GM12801 (cell line): ENCODE measurements at regions not wholly inside any gene's neighbourhood (a gene's known extent, or its start where the extent isn't known, plus 50 kb on each side); places are given as distances from the start of the nearest gene placed in this dataset.

Experiments used
- TF ChIP-seq, protein P1 (sequence below): IDR thresholded peaks from one replicate; pipeline ENCODE4 v1.5.1; 2011; ENCODE audit warnings: control low read depth; ENCODE audit not compliant: insufficient read length; ENCODE audit errors: extremely low read depth

DNA sequence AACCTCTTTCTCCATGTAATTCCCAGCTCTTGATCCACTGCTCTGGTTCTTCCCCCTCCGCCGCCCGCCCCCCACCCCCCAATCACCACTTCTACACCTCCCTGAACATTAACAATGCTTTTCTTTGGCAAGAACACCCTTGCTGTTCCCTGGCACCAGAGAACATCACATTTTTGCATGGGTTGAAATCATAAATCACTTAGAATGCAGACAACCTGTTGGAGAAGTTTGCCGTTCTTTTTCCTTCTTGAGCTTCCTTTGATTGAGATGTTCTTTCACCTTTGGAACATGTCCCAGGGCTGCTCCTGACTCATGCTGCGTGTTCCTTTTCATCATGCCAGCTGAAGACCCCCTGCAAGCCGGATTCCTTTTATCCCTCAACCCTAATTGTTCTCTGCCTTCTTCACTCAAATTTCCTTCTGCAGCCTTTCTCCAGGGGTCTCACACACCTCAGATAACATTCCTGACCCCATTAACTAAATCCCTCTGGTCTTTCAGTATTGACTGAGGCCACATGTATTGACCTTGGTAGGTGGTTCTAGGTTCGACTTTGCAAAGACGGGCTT, 294.1 kb upstream of the TMPO start:
- TF ChIP-seq, protein P1, sequence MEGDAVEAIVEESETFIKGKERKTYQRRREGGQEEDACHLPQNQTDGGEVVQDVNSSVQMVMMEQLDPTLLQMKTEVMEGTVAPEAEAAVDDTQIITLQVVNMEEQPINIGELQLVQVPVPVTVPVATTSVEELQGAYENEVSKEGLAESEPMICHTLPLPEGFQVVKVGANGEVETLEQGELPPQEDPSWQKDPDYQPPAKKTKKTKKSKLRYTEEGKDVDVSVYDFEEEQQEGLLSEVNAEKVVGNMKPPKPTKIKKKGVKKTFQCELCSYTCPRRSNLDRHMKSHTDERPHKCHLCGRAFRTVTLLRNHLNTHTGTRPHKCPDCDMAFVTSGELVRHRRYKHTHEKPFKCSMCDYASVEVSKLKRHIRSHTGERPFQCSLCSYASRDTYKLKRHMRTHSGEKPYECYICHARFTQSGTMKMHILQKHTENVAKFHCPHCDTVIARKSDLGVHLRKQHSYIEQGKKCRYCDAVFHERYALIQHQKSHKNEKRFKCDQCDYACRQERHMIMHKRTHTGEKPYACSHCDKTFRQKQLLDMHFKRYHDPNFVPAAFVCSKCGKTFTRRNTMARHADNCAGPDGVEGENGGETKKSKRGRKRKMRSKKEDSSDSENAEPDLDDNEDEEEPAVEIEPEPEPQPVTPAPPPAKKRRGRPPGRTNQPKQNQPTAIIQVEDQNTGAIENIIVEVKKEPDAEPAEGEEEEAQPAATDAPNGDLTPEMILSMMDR: no peak

DNA sequence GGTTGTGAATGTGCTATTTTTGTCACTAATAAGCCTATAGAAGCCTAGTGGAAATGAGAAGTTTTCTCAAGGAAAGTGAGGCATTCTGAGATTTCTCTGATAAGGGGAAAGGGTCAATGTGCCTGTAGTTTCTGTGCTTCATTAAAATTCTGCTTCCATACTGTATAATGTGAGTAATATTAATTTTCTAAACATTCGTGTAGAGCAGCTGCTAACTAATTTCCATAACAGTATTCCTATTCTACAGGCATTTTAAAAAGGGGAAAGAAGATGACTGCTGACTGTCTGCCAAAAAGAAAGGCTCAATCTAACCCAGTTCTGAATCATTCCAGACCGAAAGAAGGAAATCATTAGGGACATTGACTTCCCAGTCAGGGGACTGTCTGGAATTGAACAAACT, 293.3 kb upstream of the TMPO start:
- TF ChIP-seq, protein P1: no peak

DNA sequence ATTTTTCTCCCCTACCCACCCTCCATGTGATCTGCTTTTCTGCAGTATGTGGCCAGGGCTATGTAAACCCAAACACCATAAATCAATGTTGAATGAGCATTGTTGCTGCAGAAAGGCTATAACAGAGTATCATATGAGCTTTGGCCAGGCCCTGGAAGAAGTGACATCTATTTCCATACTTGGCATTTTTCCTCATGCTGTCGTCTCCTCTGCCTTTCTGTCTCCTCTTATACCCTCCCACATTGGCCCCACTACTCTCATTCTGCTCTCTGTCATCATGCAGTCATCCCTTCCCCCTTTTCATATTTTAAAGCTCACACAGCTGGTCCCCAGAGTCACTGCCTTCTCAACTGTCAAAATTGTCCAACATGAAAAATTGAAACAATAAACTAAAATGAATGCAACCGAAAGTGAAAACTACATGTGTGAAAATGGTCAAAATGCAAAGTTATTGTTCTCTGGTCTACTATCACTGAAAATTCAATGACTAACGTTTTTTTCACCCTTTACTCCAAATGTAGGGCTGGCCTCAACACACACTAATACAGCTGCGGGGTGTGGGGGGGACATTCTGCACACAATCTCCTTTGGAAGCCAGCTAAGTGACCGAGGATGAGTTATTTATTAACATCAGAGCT, 290.7 kb upstream of the TMPO start:
- TF ChIP-seq, protein P1: no peak

DNA sequence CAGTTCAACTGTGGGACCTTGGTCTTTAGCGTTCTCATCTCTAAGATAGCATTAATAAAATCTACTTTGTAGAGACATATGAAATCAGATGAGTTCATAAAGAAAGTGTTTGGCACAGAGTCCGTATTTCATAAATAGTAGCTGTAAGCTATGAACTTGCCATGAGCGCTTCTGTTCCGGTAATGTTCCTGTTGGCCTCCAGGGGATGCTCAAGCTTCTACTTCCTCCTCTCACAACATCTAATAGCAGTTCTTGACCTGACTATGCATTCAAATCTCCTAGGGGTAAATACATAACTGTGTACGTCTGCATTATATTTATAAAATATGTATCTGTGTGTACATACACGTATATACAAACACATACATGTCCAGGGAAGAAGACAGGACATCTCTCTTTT, 288.2 kb upstream of the TMPO start:
- TF ChIP-seq, protein P1: no peak

DNA sequence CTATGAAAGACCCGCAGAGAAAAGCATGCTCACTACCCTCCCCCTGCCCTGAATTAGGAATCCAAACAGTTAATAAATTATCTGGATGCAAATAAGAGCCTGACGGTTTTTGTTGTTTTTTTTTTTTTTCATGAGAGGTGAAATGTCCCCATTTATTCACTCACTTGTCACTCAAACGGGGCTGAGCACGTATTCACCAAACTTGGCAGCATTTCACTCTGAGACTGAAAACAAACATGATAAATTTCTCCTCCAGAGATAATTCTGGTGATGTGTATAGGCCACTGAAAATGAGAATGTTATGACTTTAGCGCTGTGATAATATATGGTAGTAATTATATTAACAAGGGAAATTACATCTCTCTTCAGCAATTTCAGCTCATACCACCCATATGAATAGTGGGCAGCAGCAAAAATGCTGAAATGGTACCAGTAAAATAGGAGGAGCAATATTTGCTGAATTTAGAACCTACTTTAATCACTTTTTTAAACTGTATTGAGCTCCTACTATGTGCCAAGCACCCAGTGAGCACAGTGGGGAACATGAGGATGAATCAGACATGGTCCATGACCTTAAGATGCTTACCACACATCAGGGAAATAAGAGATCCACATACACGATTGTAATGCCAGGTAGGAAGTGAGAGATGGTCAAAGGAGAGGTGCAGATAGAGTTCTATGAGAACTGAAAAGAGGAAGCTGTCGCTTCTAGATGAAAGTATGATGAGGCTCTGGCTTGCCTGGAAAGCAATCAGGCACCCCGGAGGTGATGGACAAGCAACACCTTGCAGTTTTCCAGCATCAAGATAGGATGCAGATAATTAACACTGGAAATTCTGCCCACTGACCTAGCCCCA, 286.5 kb upstream of the TMPO start:
- TF ChIP-seq, protein P1: no peak

DNA sequence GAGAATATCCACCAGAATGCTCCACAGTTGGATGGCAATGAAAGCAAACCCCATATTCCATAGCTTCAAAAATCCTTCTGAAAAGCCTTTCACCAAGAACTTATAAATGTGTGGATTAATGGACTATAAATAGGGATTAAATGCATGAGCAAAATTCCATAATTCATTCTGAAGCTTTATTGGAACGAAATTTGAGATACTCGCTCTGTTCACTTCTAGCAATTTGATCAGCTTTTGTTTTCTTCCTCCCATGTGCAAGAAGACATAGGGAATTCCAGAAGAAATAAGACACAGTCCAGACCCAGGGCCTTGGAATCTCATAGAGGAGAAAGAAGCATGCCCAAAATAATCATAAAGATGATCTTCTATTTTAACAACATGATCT, 285.9 kb upstream of the TMPO start:
- TF ChIP-seq, protein P1: no peak

DNA sequence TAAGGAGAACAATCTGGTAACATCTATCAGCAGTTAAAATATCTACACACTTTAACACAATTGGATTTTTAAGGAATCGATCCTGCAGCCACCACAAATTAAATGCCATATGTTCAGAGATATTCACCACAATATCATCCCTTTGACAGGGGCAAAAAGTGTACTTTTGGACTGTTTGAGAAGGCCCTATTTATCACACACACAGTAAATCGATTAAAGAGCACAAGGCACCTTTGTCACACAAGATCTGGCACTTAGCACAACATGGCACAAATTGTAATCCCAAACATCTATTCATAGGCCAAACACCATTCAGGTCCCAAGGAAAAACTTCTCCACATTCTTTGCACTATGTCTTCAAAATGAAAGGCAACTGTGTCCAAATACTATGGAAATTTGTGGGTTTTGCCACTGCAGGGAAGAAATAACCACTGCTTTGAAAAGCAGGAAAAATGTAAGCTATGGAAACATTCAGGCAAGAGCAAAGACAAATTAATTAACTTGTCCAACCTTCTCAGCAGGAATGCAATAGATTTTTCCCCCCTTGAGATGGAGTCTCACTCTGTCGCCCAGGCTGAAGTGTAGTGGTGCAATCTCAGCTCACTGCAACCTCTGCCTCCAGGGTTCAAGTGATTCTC, 282.5 kb upstream of the TMPO start:
- TF ChIP-seq, protein P1: no peak
